B cell (primary cell): ENCODE measurements at regions not wholly inside any gene's neighbourhood (a gene's known extent, or its start where the extent isn't known, plus 50 kb on each side); places are given as distances from the start of the nearest gene placed in this dataset.

Experiments used
- ATAC-seq: fragments of 200-7000 bp; cut with Tn5 transposase; one replicate; pipeline ENCODE4 v1.10.0; 2021; ENCODE audit warnings: low read depth, mild to moderate bottlenecking, moderate number of reproducible peaks, moderate library complexity
- CTCF ChIA-PET: fragments of 350-600 bp; sonication (Branson Sonifier 250); formaldehyde crosslinking; loops from one replicate; lab custom pipeline; 2021; ENCODE audit warnings: antibody characterized with exemption, inconsistent platforms; lab: Charles Lee
- POLR2A ChIA-PET: fragments of 350-600 bp; sonication (Branson Sonifier 250); formaldehyde crosslinking; loops from one replicate; lab custom pipeline; 2021; ENCODE audit warnings: antibody characterized with exemption; lab: Charles Lee
- DNase-seq: peaks from one replicate; pipeline ENCODE4 v3.0.0; 2013
- H2AFZ ChIP-seq: 2 replicates; pipeline ENCODE4 v1.6.1; 2012; ENCODE audit warnings: mild to moderate bottlenecking, low read depth, low read length; ENCODE audit not compliant: insufficient read depth, poor library complexity, severe bottlenecking
- H3K27ac ChIP-seq, 2 donors: 1 replicate in 1 of 2; 2 replicates in 1 of 2; pipeline ENCODE4 v1.5.1; 2012 to 2013; ENCODE audit warnings: low read length in 2 of 2, mild to moderate bottlenecking in 2 of 2, moderate library complexity in 1 of 2
- H3K27me3 ChIP-seq, 4 experiments: fragments of 200-600 bp in 1 of 4; sonication (generic) in 1 of 4; replicated peaks in 1 of 4; 1 replicate in 2 of 4; 2 replicates in 2 of 4; pipeline versions ENCODE4 v1.6.1 to v1.7.0; 2013 to 2016; ENCODE audit warnings: low read length in 3 of 4, mild to moderate bottlenecking in 2 of 4, mixed read lengths in 1 of 4, moderate library complexity in 1 of 4; ENCODE audit not compliant: insufficient read depth in 4 of 4, control insufficient read depth in 3 of 4; ENCODE audit errors: control extremely low read depth in 1 of 4
- H3K36me3 ChIP-seq, 2 experiments: replicated peaks in 1 of 2; 1 replicate in 1 of 2; 2 replicates in 1 of 2; pipeline versions ENCODE4 v1.6.1 to v1.7.1; 2013; ENCODE audit warnings: low read length in 1 of 2; ENCODE audit not compliant: insufficient read depth in 2 of 2, control insufficient read depth in 1 of 2; ENCODE audit errors: control extremely low read depth in 1 of 2, extremely low read depth in 1 of 2
- H3K4me1 ChIP-seq, 2 donors: fragments of 200-600 bp in 1 of 2; sonication (generic) in 1 of 2; 1 replicate in 1 of 2; 2 replicates in 1 of 2; pipeline versions ENCODE4 v1.5.1 to v1.6.1; 2013 to 2017; ENCODE audit warnings: low read length in 2 of 2; ENCODE audit not compliant: control insufficient read depth in 2 of 2, insufficient read depth in 2 of 2
- H3K4me2 ChIP-seq: replicated peaks from 2 replicates; pipeline ENCODE3; 2012; ENCODE audit warnings: mild to moderate bottlenecking, low read depth, low read length; ENCODE audit not compliant: poor library complexity, severe bottlenecking
- H3K4me3 ChIP-seq, 5 experiments: fragments of 200-600 bp in 1 of 5; sonication (generic) in 1 of 5; 1 replicate in 3 of 5; 2 replicates in 2 of 5; pipeline versions ENCODE4 v1.5.1 to v1.7.0; 2011 to 2016; ENCODE audit warnings: low read length in 4 of 5, mild to moderate bottlenecking in 4 of 5, low read depth in 2 of 5, control low read depth in 1 of 5, moderate library complexity in 1 of 5; ENCODE audit not compliant: insufficient read depth in 1 of 5; ENCODE audit errors: control extremely low read depth in 1 of 5, extremely low read depth in 1 of 5
- H3K79me2 ChIP-seq: fragments of 200-600 bp; sonication (generic); one replicate; pipeline ENCODE4 v1.6.0; 2016; ENCODE audit warnings: low read length; ENCODE audit not compliant: control insufficient read depth, insufficient read depth
- H3K9ac ChIP-seq: fragments of 200-600 bp; sonication (generic); 2 replicates; pipeline ENCODE4 v1.6.1; 2017; ENCODE audit warnings: mild to moderate bottlenecking, low read length, moderate library complexity
- H3K9me3 ChIP-seq, 3 donors: one replicate each; pipeline versions ENCODE4 v1.6.1 to v1.7.1; 2013; ENCODE audit warnings: low read length in 2 of 3; ENCODE audit not compliant: control insufficient read depth in 2 of 3, insufficient read depth in 1 of 3; ENCODE audit errors: control extremely low read depth in 1 of 3
- H4K20me1 ChIP-seq: 2 replicates; pipeline ENCODE4 v1.6.0; 2012; ENCODE audit warnings: mild to moderate bottlenecking, low read length; ENCODE audit not compliant: insufficient read depth, control insufficient read depth, poor library complexity, severe bottlenecking
- H3K27ac Mint-ChIP-seq: one replicate; pipeline ENCODE4 v1.8.0; 2021; ENCODE audit warnings: mixed read lengths
- H3K27me3 Mint-ChIP-seq: one replicate; pipeline ENCODE4 v1.8.0; 2021; ENCODE audit warnings: mixed read lengths
- H3K4me1 Mint-ChIP-seq: one replicate; pipeline ENCODE4 v1.8.0; 2021; ENCODE audit warnings: mixed read lengths
- H3K4me3 Mint-ChIP-seq: one replicate; pipeline ENCODE4 v1.8.0; 2021; ENCODE audit warnings: mixed read lengths
- H3K9me3 Mint-ChIP-seq: one replicate; pipeline ENCODE4 v1.8.0; 2022; ENCODE audit warnings: mixed read lengths; ENCODE audit not compliant: insufficient read depth
- EZH2 ChIP-seq: IDR thresholded peaks from 2 replicates; pipeline ENCODE4 v1.6.1; 2012; ENCODE audit warnings: borderline replicate concordance, low read depth, mild to moderate bottlenecking, moderate library complexity, low read length; ENCODE audit not compliant: insufficient read depth, poor library complexity, severe bottlenecking
- WGBS: methylation state at CpG from one replicate; pipeline ENCODE4 v1.1.5; 2013; ENCODE audit warnings: missing lambda C conversion rate; ENCODE audit not compliant: insufficient coverage; 5-methylcytosine and 5-hydroxymethylcytosine counted together
- intact Hi-C: fragments of 100-400 bp; cut with micrococcal nuclease; formaldehyde crosslinking; loops from one replicate; pipeline ENCODE4 v1.10.0; 2022
- TF ChIP-seq, protein P1 (sequence below): fragments of 200-600 bp; IDR thresholded peaks from one replicate; pipeline ENCODE4 v1.8.0; 2022; ENCODE audit warnings: antibody characterized with exemption, mild to moderate bottlenecking

DNA sequence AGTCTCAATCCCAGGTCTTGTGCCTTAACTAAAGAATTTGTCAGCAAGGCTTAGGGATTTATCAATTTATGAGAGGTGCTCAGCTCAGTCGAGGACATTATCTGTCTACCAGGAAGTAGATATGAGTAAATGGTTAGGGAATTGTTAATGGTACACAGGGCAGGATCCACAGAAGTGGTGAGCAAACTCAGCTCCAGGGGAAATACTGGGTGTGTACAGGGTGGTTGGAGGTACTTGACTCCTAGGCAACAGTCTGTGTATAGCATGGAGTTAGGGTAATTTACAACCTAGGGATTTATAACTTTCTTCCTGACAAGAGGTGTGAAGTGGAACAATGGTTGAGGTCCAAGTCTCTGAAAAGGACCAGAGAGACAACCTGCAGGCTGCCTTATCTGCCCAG, 123.4 kb upstream of the OR9Q1 start:
- Mint-ChIP-seq H3K27ac (no peak overlapping the region), H3K9me3 (no peaks in the 10 kb centered on the region), H3K4me1 (no peaks in the 10 kb centered on the region), H3K27me3 (peaks cover 36% of the 10 kb centered on the region), H3K4me3 (no peak overlapping the region)
- WGBS: 58% methylated on average over 1 of the region's 1 CpG
- ChIA-PET POLR2A (no interaction called here), CTCF (no interaction called here)
- ATAC-seq: no peak
- H2AFZ ChIP-seq: no peak overlapping the region
- H3K4me1 ChIP-seq: no peaks in the 10 kb centered on the region
- H3K9ac ChIP-seq: no peak overlapping the region
- TF ChIP-seq, protein P1, sequence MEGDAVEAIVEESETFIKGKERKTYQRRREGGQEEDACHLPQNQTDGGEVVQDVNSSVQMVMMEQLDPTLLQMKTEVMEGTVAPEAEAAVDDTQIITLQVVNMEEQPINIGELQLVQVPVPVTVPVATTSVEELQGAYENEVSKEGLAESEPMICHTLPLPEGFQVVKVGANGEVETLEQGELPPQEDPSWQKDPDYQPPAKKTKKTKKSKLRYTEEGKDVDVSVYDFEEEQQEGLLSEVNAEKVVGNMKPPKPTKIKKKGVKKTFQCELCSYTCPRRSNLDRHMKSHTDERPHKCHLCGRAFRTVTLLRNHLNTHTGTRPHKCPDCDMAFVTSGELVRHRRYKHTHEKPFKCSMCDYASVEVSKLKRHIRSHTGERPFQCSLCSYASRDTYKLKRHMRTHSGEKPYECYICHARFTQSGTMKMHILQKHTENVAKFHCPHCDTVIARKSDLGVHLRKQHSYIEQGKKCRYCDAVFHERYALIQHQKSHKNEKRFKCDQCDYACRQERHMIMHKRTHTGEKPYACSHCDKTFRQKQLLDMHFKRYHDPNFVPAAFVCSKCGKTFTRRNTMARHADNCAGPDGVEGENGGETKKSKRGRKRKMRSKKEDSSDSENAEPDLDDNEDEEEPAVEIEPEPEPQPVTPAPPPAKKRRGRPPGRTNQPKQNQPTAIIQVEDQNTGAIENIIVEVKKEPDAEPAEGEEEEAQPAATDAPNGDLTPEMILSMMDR: no peak
- TF ChIP-seq EZH2: no peak
- H3K27me3 ChIP-seq: peaks cover 0 to 9% (median 5%) of the 10 kb centered on the region in 4 experiments
- no peaks in the 10 kb centered on the region for H3K9me3 ChIP-seq
- DNase-seq: no peak
- no peak overlapping the region for H3K4me2 ChIP-seq
- intact Hi-C loops: no loop called here
- no peaks in the 10 kb centered on the region for H4K20me1 ChIP-seq
- H3K36me3 ChIP-seq: no peaks in the 10 kb centered on the region
- no peak overlapping the region for H3K4me3 ChIP-seq
- no peak overlapping the region for H3K27ac ChIP-seq
- no peaks in the 10 kb centered on the region for H3K79me2 ChIP-seq

DNA sequence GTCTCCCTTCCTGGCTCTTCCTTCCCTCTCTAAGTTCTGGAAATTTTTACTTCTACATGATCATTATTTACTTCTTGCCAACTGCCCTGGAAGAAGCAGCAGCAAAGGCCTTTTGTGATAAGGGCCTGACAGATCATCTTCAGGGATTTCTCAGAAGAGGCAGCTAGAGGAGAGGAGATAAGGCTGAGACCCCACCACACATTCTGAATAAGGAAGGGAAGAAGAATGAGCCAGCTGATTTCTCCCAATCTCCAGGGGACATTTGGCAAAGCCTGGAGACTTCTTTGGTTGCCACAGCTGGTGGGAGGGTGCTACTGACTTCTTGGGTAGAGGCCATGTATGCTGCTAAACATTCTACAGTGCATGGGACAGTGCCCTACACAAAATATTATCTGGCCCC, 122.4 kb upstream of the OR9Q1 start:
- no peak overlapping the region for H3K27ac ChIP-seq
- no peaks in the 10 kb centered on the region for H3K9me3 Mint-ChIP-seq
- no peak overlapping the region for H3K27ac Mint-ChIP-seq
- intact Hi-C loops: no loop called here
- ATAC-seq (no peak), DNase-seq (no peak)
- H3K4me3 Mint-ChIP-seq: no peak overlapping the region
- H3K36me3 ChIP-seq: no peaks in the 10 kb centered on the region
- no peaks in the 10 kb centered on the region for H3K4me1 ChIP-seq
- H3K27me3 ChIP-seq: peaks cover 0 to 5% (median 3%) of the 10 kb centered on the region in 4 experiments
- POLR2A ChIA-PET: no interaction called here
- CTCF ChIA-PET: no interaction called here
- H3K79me2 ChIP-seq: no peaks in the 10 kb centered on the region
- no peaks in the 10 kb centered on the region for H3K4me1 Mint-ChIP-seq
- H3K4me2 ChIP-seq: no peak overlapping the region
- H3K27me3 Mint-ChIP-seq: peaks cover 32% of the 10 kb centered on the region
- H2AFZ ChIP-seq: no peak overlapping the region
- TF ChIP-seq, protein P1: no peak
- no peak for TF ChIP-seq EZH2
- H4K20me1 ChIP-seq: no peaks in the 10 kb centered on the region
- no peak overlapping the region for H3K9ac ChIP-seq
- H3K4me3 ChIP-seq: no peak overlapping the region
- no peaks in the 10 kb centered on the region for H3K9me3 ChIP-seq
